Gastrocnemius medialis (tissue), 4 donors: ENCODE measurements at regions not wholly inside any gene's neighbourhood (a gene's known extent, or its start where the extent isn't known, plus 50 kb on each side); places are given as distances from the start of the nearest gene placed in this dataset.

Experiments used
- POLR2A ChIP-seq, 2 donors: fragments of 450-650 bp; IDR thresholded peaks; one replicate each; pipeline ENCODE4 v1.6.1; 2017; ENCODE audit warnings: antibody characterized with exemption in 2 of 2, mild to moderate bottlenecking in 2 of 2, moderate library complexity in 2 of 2
- TF ChIP-seq, protein P1 (sequence below), 5 experiments: fragments of 450-650 bp in 3 of 5; fragments of 200-600 bp in 2 of 5; sonication (generic) in 2 of 5; IDR thresholded peaks in 4 of 5; conservative IDR thresholded peaks in 1 of 5; 1 replicate in 4 of 5; 2 replicates in 1 of 5; pipeline ENCODE4 v1.5.1; 2016 to 2019; ENCODE audit warnings: antibody characterized with exemption in 5 of 5, mild to moderate bottlenecking in 3 of 5, moderate library complexity in 3 of 5

- TF ChIP-seq, protein P1, sequence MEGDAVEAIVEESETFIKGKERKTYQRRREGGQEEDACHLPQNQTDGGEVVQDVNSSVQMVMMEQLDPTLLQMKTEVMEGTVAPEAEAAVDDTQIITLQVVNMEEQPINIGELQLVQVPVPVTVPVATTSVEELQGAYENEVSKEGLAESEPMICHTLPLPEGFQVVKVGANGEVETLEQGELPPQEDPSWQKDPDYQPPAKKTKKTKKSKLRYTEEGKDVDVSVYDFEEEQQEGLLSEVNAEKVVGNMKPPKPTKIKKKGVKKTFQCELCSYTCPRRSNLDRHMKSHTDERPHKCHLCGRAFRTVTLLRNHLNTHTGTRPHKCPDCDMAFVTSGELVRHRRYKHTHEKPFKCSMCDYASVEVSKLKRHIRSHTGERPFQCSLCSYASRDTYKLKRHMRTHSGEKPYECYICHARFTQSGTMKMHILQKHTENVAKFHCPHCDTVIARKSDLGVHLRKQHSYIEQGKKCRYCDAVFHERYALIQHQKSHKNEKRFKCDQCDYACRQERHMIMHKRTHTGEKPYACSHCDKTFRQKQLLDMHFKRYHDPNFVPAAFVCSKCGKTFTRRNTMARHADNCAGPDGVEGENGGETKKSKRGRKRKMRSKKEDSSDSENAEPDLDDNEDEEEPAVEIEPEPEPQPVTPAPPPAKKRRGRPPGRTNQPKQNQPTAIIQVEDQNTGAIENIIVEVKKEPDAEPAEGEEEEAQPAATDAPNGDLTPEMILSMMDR (IDR thresholded peaks at IDR 0.05 in 4 of 5, conservative IDR thresholded peaks at IDR 0.05 in 1 of 5): no peak
- TF ChIP-seq POLR2A (IDR thresholded peaks at IDR 0.05): no peak
These were observed 108.2 kb downstream of the RAP2A start for GRCh38 chr13:97542102-97542685.
